ENCODE measurements at regions not wholly inside any gene's neighbourhood (a gene's known extent, or its start where the extent isn't known, plus 50 kb on each side); places are given as distances from the start of the nearest gene placed in this dataset.

GRCh38 chr17:52674686-52675085 lies 516.2 kb upstream of the CA10 start:
- TF ChIP-seq CTCF (IDR thresholded peaks at IDR 0.05; ENCODE audit: insufficient read depth, low read depth, low read length) (no peak), EZH2 (IDR thresholded peaks at IDR 0.05; ENCODE audit: insufficient read depth, low read length) (no peak)

Data from astrocyte (in vitro differentiated cells and primary cell).